D341Med (cell line): ENCODE measurements at regions not wholly inside any gene's neighbourhood (a gene's known extent, or its start where the extent isn't known, plus 50 kb on each side); places are given as distances from the start of the nearest gene placed in this dataset.
A peak's percentile ranks its signal among the peaks of the same experiment; 100 is the strongest.
"Not testable (repeated sequence)": the region's sequence is repeated elsewhere in the genome, so short reads cannot be mapped to it uniquely, and the experiment has no call there.

Experiments used
- DNase-seq: peaks from one replicate; pipeline ENCODE4 v3.0.0; 2012; ENCODE audit warnings: low spot score

- DNase-seq: no peak
Observed at GRCh38 chrX:69431420-69431819, 72.7 kb upstream of the NALF2 start.

DNA sequence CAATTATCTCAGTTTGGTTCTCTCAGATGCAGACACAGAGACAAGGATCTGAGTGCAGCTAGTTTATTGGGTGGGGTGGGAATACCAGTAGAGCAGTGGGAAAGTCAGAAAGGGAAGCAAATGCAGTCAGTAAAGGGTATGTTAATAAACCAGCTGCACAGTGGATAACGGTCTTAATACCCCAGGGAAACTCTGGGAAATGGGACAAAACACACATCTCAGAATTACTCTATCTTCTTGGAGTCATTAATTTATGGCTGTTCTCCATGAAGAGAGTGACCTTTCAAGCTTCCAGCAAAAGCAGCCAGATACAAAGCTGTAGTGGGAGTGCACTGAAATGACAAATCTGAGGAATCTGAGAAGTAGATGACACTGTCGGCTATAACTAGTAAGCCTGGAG is 73.3 kb upstream of the NALF2 start:
- no peak for DNase-seq

GRCh38 chrX:69429339-69430015 is 74.6 kb upstream of the NALF2 start:
- DNase-seq: no peak

DNA sequence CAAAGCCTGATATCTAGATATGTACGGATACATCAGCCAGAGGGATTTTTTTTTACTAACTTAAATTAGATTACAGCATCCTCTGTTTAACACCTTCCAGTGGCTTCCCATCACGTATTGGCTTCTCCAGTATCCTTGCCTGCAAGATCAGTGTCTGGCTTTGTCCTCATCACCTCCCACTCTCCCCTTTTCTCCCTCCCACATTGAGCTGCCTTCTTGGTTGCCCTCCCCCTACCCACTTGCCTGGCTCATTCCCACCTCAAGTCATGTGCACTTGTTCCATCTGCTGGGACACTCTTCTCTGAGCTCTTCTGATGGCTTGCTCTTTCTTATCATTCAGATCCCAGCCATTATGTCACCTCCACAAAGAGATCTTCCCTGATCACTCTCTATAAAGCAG is 75.9 kb upstream of the NALF2 start:
- DNase-seq: no peak

- DNase-seq: no peak
Observed at GRCh38 chrX:69424910-69425309, 79.2 kb upstream of the NALF2 start.

- DNase-seq: peak; percentile 27
Observed at GRCh38 chrX:69424161-69424560, 80.0 kb upstream of the NALF2 start.

DNA sequence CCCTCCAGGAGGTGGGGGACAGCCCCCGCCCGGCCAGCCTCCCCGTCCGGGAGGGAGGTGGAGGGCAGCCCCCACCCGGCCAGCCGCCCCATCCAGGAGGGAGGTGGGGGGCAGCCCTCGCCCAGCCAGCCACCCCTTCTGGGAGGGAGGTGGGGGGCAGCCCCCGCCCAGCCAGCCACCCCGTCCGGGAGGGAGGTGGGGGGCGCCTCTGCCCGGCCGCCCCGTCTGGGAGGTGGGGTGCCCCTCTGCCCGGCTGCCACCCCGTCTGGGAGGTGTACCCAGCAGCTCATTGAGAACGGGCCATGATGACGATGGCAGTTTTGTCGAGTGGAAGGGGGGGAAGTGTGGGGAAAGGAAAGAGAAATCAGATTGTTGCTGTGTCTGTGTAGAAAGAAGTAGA is 81.9 kb upstream of the NALF2 start:
- not testable (repeated sequence) for DNase-seq

DNA sequence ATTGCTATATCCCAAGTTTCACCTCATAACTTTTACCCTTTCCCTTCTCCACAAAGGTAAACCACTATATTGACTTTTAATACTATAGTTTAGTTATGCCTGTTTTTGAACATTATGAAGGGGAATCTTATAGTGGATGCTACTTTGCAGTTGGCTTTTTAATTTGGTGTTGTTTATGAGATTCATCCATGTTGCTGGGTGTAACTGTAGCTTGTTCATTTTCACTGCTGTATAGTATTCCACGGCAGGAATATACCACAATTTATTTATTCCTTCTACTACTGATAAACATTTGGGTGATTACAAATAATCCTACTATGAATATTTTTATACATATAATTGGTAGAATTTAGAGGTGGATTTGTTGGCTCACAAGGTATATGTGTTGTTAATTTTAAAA is 88.4 kb upstream of the NALF2 start:
- no peak for DNase-seq

GRCh38 chrX:69412661-69413060 is 91.5 kb upstream of the NALF2 start:
- DNase-seq: no peak

DNA sequence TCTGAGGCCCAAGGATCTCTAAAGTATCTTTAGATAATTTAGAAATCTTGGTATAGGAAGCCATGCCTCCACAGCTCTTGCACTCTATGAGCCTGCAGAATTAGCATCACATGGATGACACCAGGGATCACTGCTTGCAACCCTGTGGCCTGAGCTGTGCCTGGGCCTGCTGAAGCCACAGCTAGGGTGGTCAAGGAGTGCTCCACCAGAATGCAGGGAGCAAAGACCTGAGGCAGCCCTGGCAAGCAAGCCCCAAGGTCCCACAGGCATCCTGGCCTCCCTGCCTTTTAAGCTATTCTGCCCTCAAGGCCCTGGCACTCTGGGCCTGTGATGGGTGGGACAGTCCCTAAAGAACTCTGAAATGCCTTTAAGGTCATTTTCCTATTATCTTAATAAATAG is 105.2 kb upstream of the NALF2 start:
- DNase-seq: no peak

GRCh38 chrX:69396916-69397315 is 107.2 kb upstream of the NALF2 start:
- DNase-seq: no peak

DNA sequence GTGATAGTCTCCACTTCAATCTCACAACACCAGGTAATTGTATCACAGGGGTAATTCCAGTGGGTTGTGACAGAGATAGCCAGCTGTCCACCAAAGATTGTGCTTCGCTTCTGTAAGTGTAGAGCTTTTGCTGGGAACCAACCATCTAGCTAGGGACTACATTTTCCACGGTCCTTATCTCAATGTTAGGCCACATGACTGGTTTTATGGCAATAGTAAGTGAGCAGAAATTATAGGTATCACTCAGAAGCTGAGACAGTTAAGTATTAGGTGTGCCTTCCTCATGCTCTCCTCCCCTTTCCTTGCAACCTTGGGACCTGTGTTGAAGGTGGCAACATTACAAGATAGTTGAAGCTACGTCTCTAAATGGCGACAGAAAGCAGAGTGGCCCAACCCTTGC is 108.8 kb upstream of the NALF2 start:
- DNase-seq: no peak

GRCh38 chrX:69389101-69389501 is 115.0 kb upstream of the NALF2 start:
- no peak for DNase-seq

- no peak for DNase-seq
Observed at GRCh38 chrX:69388526-69388925, 115.6 kb upstream of the NALF2 start.

GRCh38 chrX:69387567-69388487 is 116.3 kb upstream of the NALF2 start:
- DNase-seq: peak; percentile 79

DNA sequence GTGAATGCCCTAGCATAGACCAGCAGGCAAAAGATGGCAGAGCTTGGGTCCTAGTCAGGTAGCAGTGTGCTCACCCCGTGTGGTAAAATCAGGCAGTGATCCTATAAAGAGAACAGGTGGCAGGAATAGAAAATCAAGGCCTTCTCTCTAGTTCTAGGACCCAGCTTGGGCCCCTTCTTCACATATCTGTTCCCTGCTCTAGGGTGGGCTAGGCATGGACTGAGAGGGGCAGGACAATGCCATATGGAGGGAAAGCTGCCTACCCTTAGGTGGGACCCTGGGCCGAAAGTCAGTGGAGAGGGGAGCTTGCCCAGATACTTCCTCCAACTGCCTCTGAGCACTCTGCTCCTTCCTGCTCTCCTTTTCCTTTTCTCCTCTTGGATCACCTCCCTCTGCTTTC is 117.4 kb upstream of the NALF2 start:
- DNase-seq: no peak

- no peak for DNase-seq
Observed at GRCh38 chrX:69379412-69379811, 124.7 kb upstream of the NALF2 start.

GRCh38 chrX:69374569-69374968 is 129.6 kb upstream of the NALF2 start:
- no peak for DNase-seq

GRCh38 chrX:69372435-69372834 is 131.7 kb upstream of the NALF2 start:
- DNase-seq: no peak

DNA sequence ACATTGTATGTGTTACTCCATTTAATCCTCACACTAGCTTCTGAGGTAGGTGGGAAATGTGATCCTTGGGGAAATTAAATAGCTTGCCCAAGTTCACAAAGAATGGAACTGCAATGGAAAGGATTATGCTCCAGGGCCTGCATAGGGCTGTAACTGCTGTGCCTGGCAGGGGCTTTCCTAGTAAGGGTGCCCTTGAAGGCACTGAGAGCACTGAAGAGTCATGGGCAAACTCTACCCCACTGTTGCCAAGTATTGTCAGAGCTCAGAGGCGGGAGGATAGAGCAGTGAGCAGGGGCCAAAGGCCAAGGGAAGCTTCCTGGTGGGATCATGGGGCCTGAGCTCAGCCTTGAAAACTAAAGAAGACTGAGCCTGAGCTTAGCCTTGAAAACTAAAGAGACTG is 133.0 kb upstream of the NALF2 start:
- no peak for DNase-seq

DNA sequence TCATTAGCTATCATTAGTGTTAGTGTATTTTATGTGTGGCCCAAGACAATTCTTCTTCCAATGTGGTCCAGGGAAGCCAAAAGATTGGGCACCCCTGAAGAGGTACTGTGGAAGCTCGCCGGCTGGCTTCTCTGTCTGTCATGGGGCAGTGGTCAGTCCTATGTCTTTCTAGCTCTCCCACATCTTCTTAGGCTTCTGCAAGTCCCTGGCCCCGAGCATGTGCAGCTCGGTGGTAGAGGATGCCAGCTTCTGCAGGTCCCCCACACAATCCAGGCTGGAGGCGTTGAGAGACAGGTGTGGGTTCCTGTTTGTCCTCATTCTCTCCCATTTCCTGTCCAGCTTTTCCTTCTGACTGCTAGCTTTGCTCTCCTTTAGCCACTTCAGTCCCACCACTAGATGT is 134.1 kb upstream of the NALF2 start:
- DNase-seq: no peak

DNA sequence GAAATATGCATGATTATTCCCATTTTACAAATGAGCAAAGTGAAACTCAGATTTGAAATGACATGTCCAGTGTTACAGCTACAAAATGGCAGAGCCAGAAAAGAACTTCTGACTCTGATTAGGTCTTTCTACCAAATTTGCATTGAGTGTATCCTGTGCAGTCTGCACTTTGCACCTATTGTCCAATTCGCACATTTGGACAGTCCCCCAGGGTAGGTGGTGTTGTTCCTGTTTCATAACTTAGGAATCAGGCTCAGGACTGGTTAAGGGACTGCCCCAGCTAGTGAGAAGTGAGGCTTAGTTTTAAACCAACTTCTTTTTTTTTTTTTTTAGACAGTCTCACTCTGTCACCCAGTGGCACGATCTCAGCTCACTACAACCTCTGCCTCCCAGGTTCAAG is 137.9 kb upstream of the NALF2 start:
- DNase-seq: no peak

- DNase-seq: no peak
Observed at GRCh38 chrX:69365755-69366154, 138.4 kb upstream of the NALF2 start.

GRCh38 chrX:69365349-69365748 is 138.8 kb upstream of the NALF2 start:
- DNase-seq: no peak
